SK-N-SH (cell line): ENCODE measurements at regions not wholly inside any gene's neighbourhood (a gene's known extent, or its start where the extent isn't known, plus 50 kb on each side); places are given as distances from the start of the nearest gene placed in this dataset.

Experiments
- ELF1 ChIP-seq: IDR thresholded peaks from 2 replicates; pipeline ENCODE4 v1.4.0; 2012
- EZH2phosphoT487 ChIP-seq: fragments of 200-600 bp; sonication (generic); IDR thresholded peaks from 2 replicates; pipeline ENCODE4 v1.6.1; 2017; ENCODE audit warnings: low read depth, mixed run types, mild to moderate bottlenecking, antibody characterized with exemption, moderate library complexity, borderline replicate concordance
- FOSL2 ChIP-seq: IDR thresholded peaks from 2 replicates; pipeline ENCODE4 v1.4.0; 2012; ENCODE audit warnings: low read depth, mild to moderate bottlenecking, moderate library complexity, borderline replicate concordance
- FOXJ3 ChIP-seq: sonication (generic); formaldehyde crosslinking; IDR thresholded peaks from 2 replicates; pipeline ENCODE4 v1.5.1; 2020; ENCODE audit warnings: mild to moderate bottlenecking, missing genetic modification reagents
- FOXM1 ChIP-seq: IDR thresholded peaks from 2 replicates; pipeline ENCODE4 v1.4.0; 2012; ENCODE audit warnings: low read depth, mild to moderate bottlenecking
- GABPA ChIP-seq: IDR thresholded peaks from 2 replicates; pipeline ENCODE4 v1.4.0; 2012; ENCODE audit warnings: low read depth, mild to moderate bottlenecking
- GATA2 ChIP-seq: sonication (generic); formaldehyde crosslinking; IDR thresholded peaks from 2 replicates; pipeline ENCODE4 v1.5.0; 2020; ENCODE audit warnings: mild to moderate bottlenecking, missing genetic modification reagents
- JUND ChIP-seq: IDR thresholded peaks from 2 replicates; pipeline ENCODE4 v1.4.0; 2012
- MEF2A ChIP-seq: IDR thresholded peaks from 2 replicates; pipeline ENCODE4 v1.4.0; 2012; ENCODE audit warnings: low read depth, borderline replicate concordance
- MXI1 ChIP-seq: IDR thresholded peaks from 2 replicates; pipeline ENCODE4 v1.6.1; 2012; ENCODE audit warnings: mild to moderate bottlenecking, low read depth, low read length, improper control_type of control experiment
- NFIC ChIP-seq: IDR thresholded peaks from 2 replicates; pipeline ENCODE4 v1.4.0; 2012; ENCODE audit warnings: borderline replicate concordance
- NRF1 ChIP-seq: IDR thresholded peaks from 2 replicates; pipeline ENCODE4 v1.6.1; 2012; ENCODE audit warnings: low read depth, mild to moderate bottlenecking, low read length
- RAD21 ChIP-seq: IDR thresholded peaks from 2 replicates; pipeline ENCODE4 v1.6.1; 2012; ENCODE audit warnings: mild to moderate bottlenecking, low read length
- RCOR1 ChIP-seq: fragments of 150-350 bp; IDR thresholded peaks from 2 replicates; pipeline ENCODE4 v1.6.1; 2017; ENCODE audit warnings: antibody characterized with exemption, low read length
- RFX5 ChIP-seq: IDR thresholded peaks from 2 replicates; pipeline ENCODE4 v1.6.1; 2012; ENCODE audit warnings: mild to moderate bottlenecking, improper control_type of control experiment, low read length
- RXRA ChIP-seq: IDR thresholded peaks from 2 replicates; pipeline ENCODE4 v1.4.0; 2012; ENCODE audit warnings: low read depth, mild to moderate bottlenecking, borderline replicate concordance
- SIN3A ChIP-seq: IDR thresholded peaks from 2 replicates; pipeline ENCODE4 v1.6.1; 2012; ENCODE audit warnings: low read depth, mild to moderate bottlenecking, low read length, moderate library complexity, borderline replicate concordance
- TAF1 ChIP-seq: IDR thresholded peaks from 2 replicates; pipeline ENCODE4 v1.6.1; 2012; ENCODE audit warnings: low read depth, mild to moderate bottlenecking, low read length, moderate library complexity, borderline replicate concordance
- YY1 ChIP-seq: IDR thresholded peaks from 2 replicates; pipeline ENCODE4 v1.4.0; 2012; ENCODE audit warnings: low read depth, mild to moderate bottlenecking
- TF ChIP-seq, protein P1 (sequence below): IDR thresholded peaks from 2 replicates; pipeline ENCODE4; 2012
- TF ChIP-seq, protein P2 (sequence below): IDR thresholded peaks from 2 replicates; pipeline ENCODE4 v1.4.0; 2012; ENCODE audit warnings: low read depth, borderline replicate concordance
- TF ChIP-seq, protein P3 (sequence below): fragments of 200-600 bp; sonication (generic); IDR thresholded peaks from 2 replicates; pipeline ENCODE4 v1.6.1; 2017; ENCODE audit warnings: antibody characterized with exemption, mild to moderate bottlenecking, moderate library complexity
- TF ChIP-seq, protein P4 (sequence below): IDR thresholded peaks from 2 replicates; pipeline ENCODE4 v1.4.0; 2012; ENCODE audit warnings: low read depth
- TF ChIP-seq, protein P5 (sequence below): fragments of 150-350 bp; IDR thresholded peaks from 2 replicates; pipeline ENCODE4 v1.6.1; 2016; ENCODE audit warnings: mild to moderate bottlenecking, low read depth, low read length

DNA sequence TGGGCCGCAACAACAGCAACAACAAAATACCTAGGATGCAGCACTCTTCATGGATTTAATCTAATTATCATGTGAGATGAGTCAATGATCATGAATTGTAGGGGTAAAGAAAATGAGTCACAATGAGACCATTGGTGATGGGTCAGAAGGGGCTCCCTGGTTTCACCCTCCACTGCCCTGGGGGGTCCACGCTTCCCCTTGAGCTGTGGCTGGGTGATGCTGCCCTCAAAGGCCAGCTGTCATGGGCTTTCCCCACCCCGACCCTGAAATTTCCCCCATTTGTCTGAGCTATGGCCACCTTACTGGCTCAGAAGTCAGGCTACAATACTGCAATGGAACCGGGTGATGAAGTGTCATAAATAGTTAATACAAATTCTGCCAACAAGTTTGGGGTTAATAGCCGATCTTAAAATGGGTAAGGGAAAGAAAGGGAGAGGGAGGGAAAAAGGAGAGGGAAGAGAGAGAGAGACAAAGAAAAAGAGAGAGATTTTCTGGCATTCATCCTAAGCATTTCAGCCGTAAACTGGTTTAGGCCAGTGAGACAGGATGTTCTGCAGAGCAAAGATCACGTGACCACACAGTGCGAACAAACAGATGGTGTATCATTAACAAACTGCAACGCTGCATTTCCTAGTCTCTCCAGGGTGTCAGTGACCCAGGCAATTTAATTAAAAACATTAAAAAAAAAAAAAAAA, 143.4 kb upstream of the ERRFI1 start (continued):
- TF ChIP-seq, protein P1, sequence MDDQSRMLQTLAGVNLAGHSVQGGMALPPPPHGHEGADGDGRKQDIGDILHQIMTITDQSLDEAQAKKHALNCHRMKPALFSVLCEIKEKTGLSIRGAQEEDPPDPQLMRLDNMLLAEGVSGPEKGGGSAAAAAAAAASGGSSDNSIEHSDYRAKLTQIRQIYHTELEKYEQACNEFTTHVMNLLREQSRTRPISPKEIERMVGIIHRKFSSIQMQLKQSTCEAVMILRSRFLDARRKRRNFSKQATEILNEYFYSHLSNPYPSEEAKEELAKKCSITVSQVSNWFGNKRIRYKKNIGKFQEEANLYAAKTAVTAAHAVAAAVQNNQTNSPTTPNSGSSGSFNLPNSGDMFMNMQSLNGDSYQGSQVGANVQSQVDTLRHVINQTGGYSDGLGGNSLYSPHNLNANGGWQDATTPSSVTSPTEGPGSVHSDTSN, result no peak
- TF ChIP-seq, protein P2, sequence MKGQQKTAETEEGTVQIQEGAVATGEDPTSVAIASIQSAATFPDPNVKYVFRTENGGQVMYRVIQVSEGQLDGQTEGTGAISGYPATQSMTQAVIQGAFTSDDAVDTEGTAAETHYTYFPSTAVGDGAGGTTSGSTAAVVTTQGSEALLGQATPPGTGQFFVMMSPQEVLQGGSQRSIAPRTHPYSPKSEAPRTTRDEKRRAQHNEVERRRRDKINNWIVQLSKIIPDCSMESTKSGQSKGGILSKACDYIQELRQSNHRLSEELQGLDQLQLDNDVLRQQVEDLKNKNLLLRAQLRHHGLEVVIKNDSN, result peak; percentile 90
- TF ChIP-seq NRF1 (no peak), TAF1 (0 out of 2 replicates have a peak, but pooled peaks have one; percentile 12), GABPA (no peak), FOXM1 (no peak), FOXJ3 (CRISPR knock-in tag) (no peak), JUND (no peak; the same call in 1 of the 2 replicates), MEF2A (no peak), GATA2 (no peak), SIN3A (peak; percentile 33; the same call in 1 of the 2 replicates), RFX5 (no peak), RXRA (peak; percentile 7; the same call in 1 of the 2 replicates), RAD21 (no peak), EZH2phosphoT487 (no peak), RCOR1 (no peak), ELF1 (no peak), NFIC (peak; percentile 34; the same call in 1 of the 2 replicates), YY1 (no peak), FOSL2 (peak; percentile 82; the same call in 1 of the 2 replicates), MXI1 (no peak)
- TF ChIP-seq, protein P3, sequence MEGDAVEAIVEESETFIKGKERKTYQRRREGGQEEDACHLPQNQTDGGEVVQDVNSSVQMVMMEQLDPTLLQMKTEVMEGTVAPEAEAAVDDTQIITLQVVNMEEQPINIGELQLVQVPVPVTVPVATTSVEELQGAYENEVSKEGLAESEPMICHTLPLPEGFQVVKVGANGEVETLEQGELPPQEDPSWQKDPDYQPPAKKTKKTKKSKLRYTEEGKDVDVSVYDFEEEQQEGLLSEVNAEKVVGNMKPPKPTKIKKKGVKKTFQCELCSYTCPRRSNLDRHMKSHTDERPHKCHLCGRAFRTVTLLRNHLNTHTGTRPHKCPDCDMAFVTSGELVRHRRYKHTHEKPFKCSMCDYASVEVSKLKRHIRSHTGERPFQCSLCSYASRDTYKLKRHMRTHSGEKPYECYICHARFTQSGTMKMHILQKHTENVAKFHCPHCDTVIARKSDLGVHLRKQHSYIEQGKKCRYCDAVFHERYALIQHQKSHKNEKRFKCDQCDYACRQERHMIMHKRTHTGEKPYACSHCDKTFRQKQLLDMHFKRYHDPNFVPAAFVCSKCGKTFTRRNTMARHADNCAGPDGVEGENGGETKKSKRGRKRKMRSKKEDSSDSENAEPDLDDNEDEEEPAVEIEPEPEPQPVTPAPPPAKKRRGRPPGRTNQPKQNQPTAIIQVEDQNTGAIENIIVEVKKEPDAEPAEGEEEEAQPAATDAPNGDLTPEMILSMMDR, result no peak
- TF ChIP-seq, protein P4, sequence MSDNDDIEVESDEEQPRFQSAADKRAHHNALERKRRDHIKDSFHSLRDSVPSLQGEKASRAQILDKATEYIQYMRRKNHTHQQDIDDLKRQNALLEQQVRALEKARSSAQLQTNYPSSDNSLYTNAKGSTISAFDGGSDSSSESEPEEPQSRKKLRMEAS, result peak; percentile 36; the same call in 1 of the 2 replicates
- TF ChIP-seq, protein P5, sequence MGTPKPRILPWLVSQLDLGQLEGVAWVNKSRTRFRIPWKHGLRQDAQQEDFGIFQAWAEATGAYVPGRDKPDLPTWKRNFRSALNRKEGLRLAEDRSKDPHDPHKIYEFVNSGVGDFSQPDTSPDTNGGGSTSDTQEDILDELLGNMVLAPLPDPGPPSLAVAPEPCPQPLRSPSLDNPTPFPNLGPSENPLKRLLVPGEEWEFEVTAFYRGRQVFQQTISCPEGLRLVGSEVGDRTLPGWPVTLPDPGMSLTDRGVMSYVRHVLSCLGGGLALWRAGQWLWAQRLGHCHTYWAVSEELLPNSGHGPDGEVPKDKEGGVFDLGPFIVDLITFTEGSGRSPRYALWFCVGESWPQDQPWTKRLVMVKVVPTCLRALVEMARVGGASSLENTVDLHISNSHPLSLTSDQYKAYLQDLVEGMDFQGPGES, result no peak
